NCI-H187 (cell line): ENCODE measurements at regions not wholly inside any gene's neighbourhood (a gene's known extent, or its start where the extent isn't known, plus 50 kb on each side); places are given as distances from the start of the nearest gene placed in this dataset.
"Not testable (repeated sequence)": the region's sequence is repeated elsewhere in the genome, so short reads cannot be mapped to it uniquely, and the experiment has no call there.

Experiments
- DNase-seq, 2 experiments: peaks; one replicate each; lab custom pipeline; 2025; lab: John Stamatoyannopoulos, UW

DNA sequence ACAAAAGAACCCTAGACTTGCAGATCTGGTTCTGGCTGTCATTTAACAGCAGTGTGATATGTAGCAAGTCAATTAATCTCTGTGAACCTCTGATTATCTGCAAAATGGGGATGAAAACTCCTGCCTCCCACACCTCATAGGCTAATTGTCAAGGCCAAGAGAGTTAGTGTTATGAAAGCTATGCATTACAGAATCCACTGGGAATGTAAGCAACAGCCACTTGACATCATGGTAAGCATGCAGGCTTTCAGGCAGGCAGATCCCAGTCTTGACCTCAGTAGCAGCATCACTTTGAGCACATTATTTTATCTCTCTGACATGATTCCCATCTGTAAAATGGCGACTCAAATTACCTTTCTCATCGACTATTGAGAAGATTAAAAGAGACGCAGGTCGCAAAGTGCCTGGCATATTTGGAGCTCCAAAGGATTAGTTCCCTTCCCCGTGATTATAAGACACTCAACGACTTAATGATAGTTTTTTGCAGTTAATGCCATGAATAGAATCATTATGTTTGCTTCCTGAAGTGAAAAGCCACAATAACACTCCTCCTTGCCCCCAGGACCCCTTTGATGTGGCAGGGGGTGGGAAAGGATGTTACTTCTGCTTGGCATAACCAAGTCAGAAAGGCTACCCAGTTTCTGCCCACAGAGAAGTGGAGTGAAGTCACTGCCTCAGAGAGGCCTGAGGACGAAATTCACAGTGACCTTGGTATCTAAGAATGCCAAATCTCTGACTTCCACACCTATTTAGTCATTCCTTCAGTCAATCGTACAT is 273.0 kb upstream of the NFIA start:
- DNase-seq, result no peak

DNA sequence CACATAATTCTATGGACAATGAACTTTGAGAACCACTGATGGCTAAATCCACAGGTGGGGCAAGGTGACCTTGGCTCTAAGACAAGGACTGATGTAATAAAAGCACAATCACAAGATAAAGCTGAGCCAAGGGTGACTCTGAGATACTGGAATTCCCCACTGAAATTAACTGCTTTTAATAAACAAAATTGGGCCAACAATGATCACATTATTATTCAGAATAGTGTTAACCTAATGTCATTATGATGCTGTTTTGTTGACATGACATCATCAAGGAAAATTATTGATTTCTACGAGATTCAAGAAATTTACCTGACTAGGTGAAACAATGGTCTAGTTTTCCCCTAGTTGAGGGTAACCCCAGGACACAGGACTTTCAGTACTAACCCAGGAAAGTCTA is 273.7 kb upstream of the NFIA start:
- no peak for DNase-seq

- DNase-seq, result no peak
These were observed 279.5 kb upstream of the NFIA start for GRCh38 chr1:60802884-60803283.

DNA sequence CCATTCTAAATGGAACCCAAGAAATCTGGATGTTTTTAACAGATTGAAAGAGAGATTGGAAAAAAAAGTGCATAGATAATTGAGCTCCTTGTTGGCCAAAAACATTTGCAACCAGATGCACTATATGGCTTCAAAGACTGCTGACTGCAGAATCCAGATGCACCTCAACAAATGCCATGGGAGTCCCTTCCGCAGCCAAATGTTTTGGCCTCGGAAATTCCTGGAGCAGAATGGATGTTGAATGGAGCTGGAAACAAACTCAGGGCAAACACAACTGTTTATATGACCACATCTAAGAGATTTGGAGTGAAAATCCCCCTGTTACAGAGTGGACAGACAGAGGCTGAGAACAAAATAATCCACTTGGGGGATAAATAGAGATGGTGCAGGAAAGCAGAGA is 285.0 kb upstream of the NFIA start:
- DNase-seq, result no peak

- no peak for DNase-seq
These were observed 291.1 kb upstream of the NFIA start for GRCh38 chr1:60791226-60791625.

- DNase-seq, result not testable (repeated sequence)
These were observed 309.3 kb upstream of the NFIA start for GRCh38 chr1:60773099-60773498.

GRCh38 chr1:60769082-60769481 is 313.3 kb upstream of the NFIA start:
- no peak for DNase-seq

DNA sequence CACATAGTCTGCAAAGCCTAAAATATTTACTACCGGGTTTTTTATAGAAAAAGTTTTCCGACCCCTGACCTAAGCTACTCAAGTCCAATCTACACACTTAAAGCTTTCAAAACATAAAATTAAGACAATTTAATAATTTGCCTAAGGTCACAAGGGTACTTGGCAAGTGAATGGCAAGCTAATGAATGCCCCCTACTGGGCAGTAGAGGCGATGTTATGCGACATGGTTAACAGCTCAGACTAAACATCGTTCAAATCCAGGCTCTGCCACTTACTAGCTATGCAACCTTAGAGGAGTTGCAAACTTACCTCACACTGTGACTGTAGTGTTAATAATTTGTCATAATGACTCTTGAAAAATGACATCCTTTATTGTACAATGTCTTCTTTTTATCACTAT is 317.2 kb upstream of the NFIA start:
- DNase-seq, result no peak

DNA sequence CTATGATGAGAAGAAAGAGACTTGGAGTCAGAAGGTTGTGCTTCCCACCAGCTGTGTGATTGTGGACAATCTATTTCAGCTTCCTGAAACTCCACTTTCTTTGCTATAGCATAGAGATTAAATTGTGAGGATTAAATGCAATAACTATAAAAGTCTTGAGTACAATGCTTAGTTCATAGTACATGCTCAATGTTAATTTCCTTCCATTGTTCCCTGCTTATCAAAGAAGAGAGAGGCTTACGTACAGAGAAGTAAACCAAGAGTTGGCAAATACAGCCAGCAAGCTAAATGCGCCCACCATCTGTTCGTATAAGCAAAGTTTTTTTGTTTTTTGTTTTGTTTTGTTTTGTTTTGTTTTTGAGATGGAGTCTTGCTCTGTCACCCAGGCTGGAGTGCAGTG is 317.9 kb upstream of the NFIA start:
- no peak for DNase-seq

- DNase-seq, result no peak
These were observed 318.6 kb upstream of the NFIA start for GRCh38 chr1:60763741-60764140.

- DNase-seq, result no peak
These were observed 319.4 kb upstream of the NFIA start for GRCh38 chr1:60762911-60763310.

DNA sequence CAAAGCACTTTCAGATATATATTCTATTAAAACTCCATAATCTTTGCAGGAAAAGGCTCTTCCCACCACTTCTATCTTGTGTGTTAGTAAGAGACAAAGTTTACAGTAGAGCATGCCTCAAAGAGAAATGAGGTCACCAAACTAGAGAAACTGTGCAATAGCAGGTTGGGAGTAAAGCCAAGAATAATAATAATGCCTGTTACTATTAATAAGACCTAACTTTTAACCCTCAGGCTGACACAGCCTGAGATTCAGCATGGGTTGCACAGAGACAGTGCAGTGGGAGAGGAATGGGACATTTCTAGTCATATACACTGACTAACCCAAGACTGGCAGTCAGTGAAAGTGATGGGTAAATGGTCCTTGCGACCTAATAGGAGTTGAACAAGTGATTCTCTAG is 320.2 kb upstream of the NFIA start:
- DNase-seq, result no peak

GRCh38 chr1:60759291-60759690 is 323.1 kb upstream of the NFIA start:
- no peak for DNase-seq

- DNase-seq, result no peak
These were observed 324.9 kb upstream of the NFIA start for GRCh38 chr1:60757485-60757884.

DNA sequence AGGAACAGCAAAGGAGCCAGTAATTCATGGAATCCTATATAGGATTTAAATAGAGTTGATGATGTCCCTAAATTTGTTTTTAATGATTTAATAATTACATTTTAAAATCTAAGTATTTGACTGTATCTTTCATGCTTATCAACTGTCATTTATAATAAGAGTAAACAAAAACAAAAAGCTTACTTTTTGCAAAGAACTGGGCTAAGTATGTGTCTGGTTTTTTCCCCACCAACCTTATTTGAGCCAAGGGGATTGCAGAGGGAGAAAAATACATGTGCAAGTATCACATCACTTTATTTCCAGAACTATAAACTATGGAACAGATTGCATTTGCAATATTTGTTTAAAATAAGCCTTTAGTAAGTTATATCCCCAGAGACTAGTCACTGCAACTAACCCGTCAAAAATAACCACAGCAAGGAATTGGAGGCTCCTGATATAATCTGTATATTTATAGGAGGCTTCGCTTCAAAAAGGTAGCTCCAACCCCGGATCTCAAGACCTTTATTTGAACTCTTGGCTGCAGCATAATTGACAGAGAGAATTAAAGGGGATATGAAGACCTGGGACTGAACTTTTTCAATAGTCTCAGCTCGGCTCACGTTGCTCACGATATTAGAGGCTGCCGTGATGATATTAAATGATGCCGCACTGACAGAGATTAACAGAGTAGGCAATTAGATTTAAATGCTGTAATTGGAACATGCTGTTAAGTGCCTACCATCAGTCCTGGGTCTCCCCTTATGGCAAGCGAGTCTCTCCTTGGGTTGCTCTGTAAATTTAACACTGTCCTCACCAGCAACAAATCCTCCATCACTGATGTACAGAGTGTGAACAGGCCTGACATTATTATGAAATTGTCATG is 329.1 kb upstream of the NFIA start:
- DNase-seq, result no peak

DNA sequence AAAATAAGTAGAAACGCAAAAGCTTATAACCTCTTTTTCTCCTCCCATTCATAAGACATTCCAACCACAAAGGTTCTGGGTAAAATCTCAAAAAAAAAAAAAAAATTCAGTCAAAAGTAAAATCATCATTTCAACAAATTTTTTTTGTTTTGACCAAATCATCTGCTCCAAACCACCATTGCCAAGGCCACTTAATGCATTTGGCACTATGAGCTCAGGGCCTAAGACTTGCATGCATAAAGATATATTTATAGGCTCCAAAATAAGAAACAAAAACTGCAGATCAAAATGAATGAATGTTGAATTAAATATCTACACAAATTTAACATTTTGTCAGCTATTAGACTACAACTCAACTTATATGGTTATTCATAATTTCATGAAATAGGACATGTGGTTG is 331.1 kb upstream of the NFIA start:
- DNase-seq, result no peak

GRCh38 chr1:60747353-60747752 is 335.0 kb upstream of the NFIA start:
- no peak for DNase-seq

- no peak for DNase-seq
These were observed 336.0 kb upstream of the NFIA start for GRCh38 chr1:60746278-60746791.

DNA sequence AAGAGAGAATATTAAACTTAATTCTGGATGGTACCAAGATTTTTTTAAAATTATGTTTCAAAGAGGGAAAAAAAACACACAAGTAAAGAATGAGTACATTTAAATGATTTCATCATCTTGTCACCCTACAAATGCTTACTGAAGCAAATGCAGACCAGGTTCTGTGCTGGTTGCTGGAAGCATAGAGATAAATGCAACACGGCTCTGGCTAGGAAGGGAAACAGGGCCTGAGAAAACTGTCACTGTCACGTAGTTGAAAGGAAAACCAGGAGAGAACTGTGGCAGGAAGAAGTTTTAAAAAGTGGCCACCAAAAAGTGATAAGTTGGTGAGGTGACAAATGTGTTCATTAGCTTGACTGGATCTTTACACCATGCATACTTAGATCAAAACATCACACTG is 336.9 kb upstream of the NFIA start:
- no peak for DNase-seq

DNA sequence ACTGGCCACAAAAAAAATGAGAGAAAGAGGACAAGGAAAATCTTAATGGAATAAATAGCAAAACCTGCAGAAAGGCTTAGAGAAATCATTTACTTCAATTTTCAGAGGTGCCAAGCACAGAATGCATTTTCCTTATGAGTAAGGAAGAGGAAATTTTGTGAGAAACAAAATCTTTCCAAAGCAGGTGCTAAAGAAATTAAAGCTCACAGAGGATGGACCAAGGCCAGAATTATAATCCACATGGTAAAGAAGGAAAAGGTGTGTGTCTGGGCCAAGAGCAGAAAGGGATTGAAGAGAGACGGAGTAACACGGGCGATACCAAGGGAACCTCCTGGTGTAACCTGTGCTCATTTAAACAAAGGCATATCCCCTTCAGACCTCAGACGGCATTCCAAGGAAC is 340.0 kb upstream of the NFIA start:
- no peak for DNase-seq

DNA sequence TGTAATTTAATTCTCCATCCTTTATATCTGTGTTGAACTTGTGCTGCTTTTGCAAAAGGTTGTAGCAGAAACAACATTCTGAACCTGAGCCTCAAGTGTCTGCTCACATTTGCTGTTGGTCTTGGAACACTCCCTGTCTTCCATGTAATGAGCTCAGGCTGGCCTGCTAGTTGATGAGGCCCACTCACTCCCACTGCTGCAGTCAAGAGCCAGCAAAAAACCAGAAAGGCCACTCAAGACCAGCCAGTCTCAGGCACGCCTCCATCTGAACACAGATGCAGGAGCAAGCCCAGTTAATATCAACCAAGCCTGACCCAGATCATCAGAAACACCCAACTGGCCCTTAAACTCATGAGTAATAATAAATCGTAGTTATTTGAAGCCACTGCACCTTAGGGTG is 342.2 kb upstream of the NFIA start:
- DNase-seq, result no peak

GRCh38 chr1:60739729-60740128 is 342.6 kb upstream of the NFIA start:
- DNase-seq, result no peak

- no peak for DNase-seq
These were observed 349.4 kb upstream of the NFIA start for GRCh38 chr1:60732977-60733401.
